SK-N-SH treated with all-trans-retinoic acid at 6 μM for 48 hours (cell line): ENCODE measurements at regions not wholly inside any gene's neighbourhood (a gene's known extent, or its start where the extent isn't known, plus 50 kb on each side); places are given as distances from the start of the nearest gene placed in this dataset.

Source experiments
- ARNTL ChIP-seq: fragments of 450-650 bp; formaldehyde crosslinking; IDR thresholded peaks from 2 replicates; pipeline ENCODE4 v1.5.0; 2020; ENCODE audit warnings: low read depth, mild to moderate bottlenecking, moderate library complexity, borderline replicate concordance
- ESRRG ChIP-seq: fragments of 250-450 bp; sonication (Bioruptor Pico); IDR thresholded peaks from 2 replicates; pipeline ENCODE4 v1.6.1; 2021; ENCODE audit warnings: mild to moderate bottlenecking
- GLIS3 ChIP-seq: fragments of 250-450 bp; sonication (Bioruptor Pico); IDR thresholded peaks from 2 replicates; pipeline ENCODE4 v1.5.0; 2020; ENCODE audit warnings: mild to moderate bottlenecking, moderate library complexity
- OSR1 ChIP-seq: fragments of 250-450 bp; sonication (Bioruptor Pico); IDR thresholded peaks from 2 replicates; pipeline ENCODE4 v1.8.0; 2022; ENCODE audit warnings: moderate library complexity, mild to moderate bottlenecking, inconsistent platforms
- PATZ1 ChIP-seq: fragments of 250-450 bp; sonication (Bioruptor Pico); IDR thresholded peaks from 2 replicates; pipeline ENCODE4 v1.8.0; 2020; ENCODE audit warnings: mild to moderate bottlenecking, moderate library complexity, borderline replicate concordance
- ZC3H10 ChIP-seq: fragments of 250-450 bp; sonication (Bioruptor Pico); IDR thresholded peaks from 2 replicates; pipeline ENCODE4 v1.5.1; 2021; ENCODE audit warnings: mild to moderate bottlenecking, moderate library complexity
- ZFP3 ChIP-seq: fragments of 250-450 bp; sonication (Bioruptor Pico); IDR thresholded peaks from 2 replicates; pipeline ENCODE4 v1.5.0; 2020; ENCODE audit warnings: mild to moderate bottlenecking, moderate library complexity
- ZFP30 ChIP-seq: fragments of 450-650 bp; formaldehyde crosslinking; IDR thresholded peaks from 2 replicates; pipeline ENCODE4 v1.5.0; 2022; ENCODE audit warnings: mild to moderate bottlenecking, moderate library complexity
- ZNF565 ChIP-seq: fragments of 450-650 bp; formaldehyde crosslinking; conservative IDR thresholded peaks from 2 replicates; pipeline ENCODE4 v1.5.0; 2020; ENCODE audit warnings: low read depth, mild to moderate bottlenecking, moderate library complexity
- ZNF8 ChIP-seq: fragments of 450-650 bp; formaldehyde crosslinking; IDR thresholded peaks from 2 replicates; pipeline ENCODE4 v1.5.0; 2020; ENCODE audit warnings: mild to moderate bottlenecking, moderate library complexity
- TF ChIP-seq, protein P1 (sequence below): fragments of 250-450 bp; sonication (Bioruptor Pico); IDR thresholded peaks from 2 replicates; pipeline ENCODE4 v1.5.1; 2021; ENCODE audit warnings: mild to moderate bottlenecking, moderate library complexity
- TF ChIP-seq, protein P2 (sequence below): fragments of 250-450 bp; sonication (Bioruptor Pico); IDR thresholded peaks from 2 replicates; pipeline ENCODE4 v1.8.0; 2021; ENCODE audit warnings: low read depth, mild to moderate bottlenecking, moderate library complexity, borderline replicate concordance

DNA sequence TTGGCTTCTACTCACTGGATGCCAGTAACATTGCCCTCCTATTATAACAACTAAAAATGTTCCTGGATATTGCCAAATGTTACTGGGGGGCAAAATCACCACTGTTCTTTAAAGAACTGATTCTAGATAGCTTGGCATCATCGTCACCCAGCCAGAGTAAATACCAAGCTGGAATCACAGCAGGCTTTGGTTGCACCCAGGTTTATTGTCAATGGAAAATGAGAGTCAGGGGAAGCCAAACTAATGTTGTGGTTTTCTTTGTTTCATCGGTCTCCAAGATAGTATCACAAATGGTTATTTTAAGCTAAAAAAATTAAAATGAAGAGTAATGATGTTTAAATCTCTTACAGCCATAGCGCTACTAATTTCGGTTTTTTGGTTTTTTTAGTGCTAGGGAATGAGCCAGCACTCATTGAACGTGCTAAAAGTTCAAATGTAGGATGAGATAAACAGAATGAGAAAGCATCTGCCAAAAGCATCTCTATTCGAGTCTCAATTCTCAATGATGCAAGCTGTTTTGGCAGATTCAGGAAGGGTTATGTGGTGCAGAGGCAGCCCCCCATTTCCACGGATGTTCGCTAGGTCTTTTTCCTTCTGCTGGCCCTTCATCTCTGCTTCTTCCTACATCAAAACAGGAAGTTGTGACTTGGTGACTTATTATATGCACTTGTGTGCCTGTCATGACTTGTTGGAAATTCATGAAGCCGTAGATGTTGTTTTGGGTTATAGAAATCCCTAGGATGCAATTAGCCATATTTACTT is 558.0 kb downstream of the EBF1 start:
- TF ChIP-seq, protein P1, sequence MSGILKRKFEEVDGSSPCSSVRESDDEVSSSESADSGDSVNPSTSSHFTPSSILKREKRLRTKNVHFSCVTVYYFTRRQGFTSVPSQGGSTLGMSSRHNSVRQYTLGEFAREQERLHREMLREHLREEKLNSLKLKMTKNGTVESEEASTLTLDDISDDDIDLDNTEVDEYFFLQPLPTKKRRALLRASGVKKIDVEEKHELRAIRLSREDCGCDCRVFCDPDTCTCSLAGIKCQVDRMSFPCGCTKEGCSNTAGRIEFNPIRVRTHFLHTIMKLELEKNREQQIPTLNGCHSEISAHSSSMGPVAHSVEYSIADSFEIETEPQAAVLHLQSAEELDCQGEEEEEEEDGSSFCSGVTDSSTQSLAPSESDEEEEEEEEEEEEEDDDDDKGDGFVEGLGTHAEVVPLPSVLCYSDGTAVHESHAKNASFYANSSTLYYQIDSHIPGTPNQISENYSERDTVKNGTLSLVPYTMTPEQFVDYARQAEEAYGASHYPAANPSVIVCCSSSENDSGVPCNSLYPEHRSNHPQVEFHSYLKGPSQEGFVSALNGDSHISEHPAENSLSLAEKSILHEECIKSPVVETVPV (CRISPR knock-in tag), result no peak
- TF ChIP-seq OSR1 (no peak), ZC3H10 (CRISPR knock-in tag) (no peak), ZFP3 (CRISPR knock-in tag) (no peak), GLIS3 (CRISPR knock-in tag) (no peak), ZNF8 (CRISPR knock-in tag) (no peak), ESRRG (no peak), PATZ1 (no peak), ZNF565 (CRISPR knock-in tag) (no peak), ARNTL (no peak), ZFP30 (CRISPR knock-in tag) (no peak)
- TF ChIP-seq, protein P2, sequence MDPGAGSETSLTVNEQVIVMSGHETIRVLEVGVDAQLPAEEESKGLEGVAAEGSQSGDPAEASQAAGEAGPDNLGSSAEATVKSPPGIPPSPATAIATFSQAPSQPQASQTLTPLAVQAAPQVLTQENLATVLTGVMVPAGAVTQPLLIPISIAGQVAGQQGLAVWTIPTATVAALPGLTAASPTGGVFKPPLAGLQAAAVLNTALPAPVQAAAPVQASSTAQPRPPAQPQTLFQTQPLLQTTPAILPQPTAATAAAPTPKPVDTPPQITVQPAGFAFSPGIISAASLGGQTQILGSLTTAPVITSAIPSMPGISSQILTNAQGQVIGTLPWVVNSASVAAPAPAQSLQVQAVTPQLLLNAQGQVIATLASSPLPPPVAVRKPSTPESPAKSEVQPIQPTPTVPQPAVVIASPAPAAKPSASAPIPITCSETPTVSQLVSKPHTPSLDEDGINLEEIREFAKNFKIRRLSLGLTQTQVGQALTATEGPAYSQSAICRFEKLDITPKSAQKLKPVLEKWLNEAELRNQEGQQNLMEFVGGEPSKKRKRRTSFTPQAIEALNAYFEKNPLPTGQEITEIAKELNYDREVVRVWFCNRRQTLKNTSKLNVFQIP (CRISPR knock-in tag), result no peak
